D721Med (cell line): ENCODE measurements at regions not wholly inside any gene's neighbourhood (a gene's known extent, or its start where the extent isn't known, plus 50 kb on each side); places are given as distances from the start of the nearest gene placed in this dataset.

Experiments used
- DNase-seq: peaks from one replicate; pipeline ENCODE4 v3.0.0; 2011; ENCODE audit warnings: low spot score; ENCODE audit not compliant: insufficient read length
- FAIRE-seq: peaks from 2 replicates; lab custom pipeline; 2011; peaks lifted over from hg19 to GRCh38; lab: Jason Lieb, UNC
- CTCF ChIP-seq: IDR thresholded peaks from 2 replicates; pipeline ENCODE4 v1.5.1; 2012; ENCODE audit warnings: mild to moderate bottlenecking, control low read depth; ENCODE audit not compliant: insufficient read depth; ENCODE audit errors: missing control alignments

DNA sequence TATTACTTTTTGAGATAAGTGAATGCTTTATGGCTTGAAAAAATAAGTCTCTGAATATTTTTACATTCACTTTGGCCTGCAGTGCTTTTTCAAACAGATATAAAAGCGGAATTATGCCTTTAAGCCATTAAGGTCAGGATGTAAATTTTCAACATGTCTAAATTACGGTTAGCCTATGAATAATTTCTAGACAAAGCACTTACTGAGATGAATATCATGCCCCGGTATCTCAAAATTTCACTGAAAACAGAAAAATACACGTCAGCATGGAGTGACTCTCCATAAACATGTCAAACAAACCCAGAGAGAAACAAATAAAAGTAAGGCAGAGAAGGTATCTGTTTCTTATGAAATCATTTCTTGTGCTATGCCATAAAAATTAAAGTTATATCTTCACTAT lies 853.9 kb downstream of the KCNT2 start:
- DNase-seq (no peak), FAIRE-seq (peak; percentile 81)
- no peak for TF ChIP-seq CTCF

DNA sequence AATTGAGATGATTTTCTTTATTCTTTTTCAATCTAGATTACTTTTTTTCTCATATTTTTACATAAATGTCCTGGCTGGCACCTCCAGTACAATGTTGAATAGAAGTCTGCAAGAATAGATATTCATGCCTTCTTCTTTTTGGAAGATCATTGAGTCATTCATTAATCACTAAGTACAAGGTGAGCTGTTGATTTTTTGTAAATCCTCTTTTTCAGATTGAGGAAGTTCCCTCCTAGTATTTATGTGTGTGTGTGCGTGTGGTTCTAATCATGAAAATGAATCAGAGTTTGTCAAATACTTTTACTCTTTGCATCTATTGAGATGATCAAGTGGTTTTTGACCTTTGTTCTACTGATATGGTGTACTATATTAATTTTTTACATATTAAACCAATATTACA lies 859.3 kb downstream of the KCNT2 start:
- TF ChIP-seq CTCF, result no peak
- DNase-seq (no peak), FAIRE-seq (peak; percentile 58)

DNA sequence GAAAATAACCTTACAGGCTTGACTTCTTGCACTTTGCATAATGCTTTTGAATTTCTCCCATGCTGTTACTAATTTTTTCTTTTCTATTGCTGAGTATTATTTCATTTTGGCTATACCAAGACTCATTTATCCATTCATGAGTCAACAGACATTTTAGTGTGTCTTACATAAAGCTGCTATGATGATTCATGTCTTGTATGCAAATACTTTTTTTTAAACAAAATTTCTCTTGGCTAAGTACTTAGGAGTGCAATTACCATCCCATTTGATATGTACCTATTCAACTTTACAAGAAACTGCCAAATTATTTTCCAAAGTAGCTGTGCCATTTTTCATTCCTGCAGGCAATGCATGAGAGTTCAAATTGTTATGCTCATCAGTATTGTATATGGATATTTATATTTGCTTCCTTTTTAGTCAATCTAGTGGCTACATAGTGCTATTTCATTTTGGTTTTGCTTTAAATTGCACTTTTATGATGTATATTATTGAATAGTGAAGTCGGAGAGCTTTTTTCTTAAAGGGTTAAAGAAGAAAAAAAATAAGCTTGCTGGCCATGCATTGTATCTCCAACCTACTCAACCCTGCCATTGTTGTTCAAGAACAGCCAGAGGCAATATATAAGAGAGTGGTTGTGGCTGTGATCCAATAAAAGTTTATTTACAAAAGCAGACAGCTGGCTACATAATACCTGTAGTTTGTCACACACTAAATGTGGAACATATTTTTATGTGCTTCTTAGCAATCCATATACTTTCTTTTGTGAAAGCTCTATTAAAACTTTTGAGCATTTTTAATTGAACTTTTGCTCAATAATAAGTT lies 862.8 kb downstream of the KCNT2 start:
- DNase-seq, result no peak
- peak; percentile 32 for FAIRE-seq
- no peak for TF ChIP-seq CTCF

- no peak for TF ChIP-seq CTCF
These were observed 864.0 kb downstream of the KCNT2 start for GRCh38 chr1:195744256-195744655.

DNA sequence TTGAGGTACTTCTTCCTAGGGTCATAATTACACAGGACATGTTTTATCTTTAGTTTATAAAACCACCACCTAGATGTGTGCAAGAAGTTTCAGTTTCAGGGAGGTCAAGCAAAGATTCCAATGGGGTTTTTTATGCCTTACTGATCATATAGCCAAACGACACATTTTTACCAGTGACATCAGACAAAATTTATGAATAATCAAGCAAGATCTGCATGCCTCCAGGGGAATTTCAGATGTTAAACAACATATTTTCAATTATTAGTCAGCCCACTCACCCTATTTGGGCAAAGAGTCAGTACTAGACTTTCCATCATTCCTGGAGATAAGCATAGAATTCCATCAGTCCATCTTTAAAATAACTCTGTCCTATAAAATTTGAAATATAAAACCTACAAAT lies 867.4 kb downstream of the KCNT2 start:
- no peak for TF ChIP-seq CTCF
- DNase-seq, result no peak
- FAIRE-seq, result peak; percentile 70

More at GRCh38 chr1:195744256-195744655, 864.0 kb downstream of the KCNT2 start:
- DNase-seq (no peak), FAIRE-seq (no peak)

GRCh38 chr1:195738966-195739650 lies 869.1 kb downstream of the KCNT2 start:
- TF ChIP-seq CTCF, result no peak
- DNase-seq, result no peak

GRCh38 chr1:195735140-195735539 lies 873.1 kb downstream of the KCNT2 start:
- DNase-seq (no peak), FAIRE-seq (no peak)
- no peak for TF ChIP-seq CTCF

More at GRCh38 chr1:195738966-195739650, 869.1 kb downstream of the KCNT2 start:
- FAIRE-seq, result peak; percentile 29
